Esophagus muscularis mucosa (tissue), 3 donors: ENCODE measurements at regions not wholly inside any gene's neighbourhood (a gene's known extent, or its start where the extent isn't known, plus 50 kb on each side); places are given as distances from the start of the nearest gene placed in this dataset.

Experiments used
- POLR2AphosphoS5 ChIP-seq, 2 donors: sonication (generic); formaldehyde crosslinking; IDR thresholded peaks; one replicate each; pipeline ENCODE4 v1.6.1; 2017; ENCODE audit warnings: antibody characterized with exemption in 2 of 2
- TF ChIP-seq, protein P1 (sequence below), 3 experiments: fragments of 200-600 bp in 2 of 3; fragments of 450-650 bp in 1 of 3; sonication (generic) in 2 of 3; IDR thresholded peaks; one replicate each; pipeline ENCODE4 v1.5.1; 2017 to 2019; ENCODE audit warnings: antibody characterized with exemption in 3 of 3, mild to moderate bottlenecking in 2 of 3, moderate library complexity in 1 of 3

DNA sequence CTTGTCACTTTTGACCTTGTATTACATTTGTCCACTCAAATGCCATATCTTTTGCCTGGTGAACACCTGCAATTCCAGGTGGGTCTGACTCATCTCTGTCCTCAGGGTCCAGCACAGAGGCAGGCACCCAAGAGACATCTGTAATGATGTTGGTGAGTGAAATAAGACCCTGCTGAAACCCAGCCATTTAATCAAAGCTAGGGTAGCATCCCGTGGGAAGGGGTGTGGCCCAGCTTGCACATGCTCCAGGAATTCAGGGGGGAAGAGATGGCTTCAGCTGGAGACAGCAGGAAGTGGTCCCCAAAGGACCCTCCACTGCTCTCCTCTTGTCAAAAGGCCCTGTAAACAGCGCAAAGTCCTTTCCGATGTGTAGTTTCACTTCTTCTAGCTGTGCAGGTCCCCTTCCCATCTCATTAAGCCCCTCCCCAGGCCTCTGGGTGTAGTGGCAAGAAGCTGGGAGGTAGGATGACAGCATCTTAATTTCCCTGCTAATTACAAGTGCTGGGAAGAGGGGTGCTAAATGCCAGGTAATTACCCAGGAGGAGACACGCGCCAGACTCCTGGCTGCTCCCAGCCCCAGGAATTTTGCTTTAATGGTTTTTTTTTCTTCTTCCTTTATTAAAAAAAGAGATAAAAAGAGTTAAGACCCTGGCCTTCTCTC, 54.4 kb upstream of the TRABD2B start:
- TF ChIP-seq, protein P1, sequence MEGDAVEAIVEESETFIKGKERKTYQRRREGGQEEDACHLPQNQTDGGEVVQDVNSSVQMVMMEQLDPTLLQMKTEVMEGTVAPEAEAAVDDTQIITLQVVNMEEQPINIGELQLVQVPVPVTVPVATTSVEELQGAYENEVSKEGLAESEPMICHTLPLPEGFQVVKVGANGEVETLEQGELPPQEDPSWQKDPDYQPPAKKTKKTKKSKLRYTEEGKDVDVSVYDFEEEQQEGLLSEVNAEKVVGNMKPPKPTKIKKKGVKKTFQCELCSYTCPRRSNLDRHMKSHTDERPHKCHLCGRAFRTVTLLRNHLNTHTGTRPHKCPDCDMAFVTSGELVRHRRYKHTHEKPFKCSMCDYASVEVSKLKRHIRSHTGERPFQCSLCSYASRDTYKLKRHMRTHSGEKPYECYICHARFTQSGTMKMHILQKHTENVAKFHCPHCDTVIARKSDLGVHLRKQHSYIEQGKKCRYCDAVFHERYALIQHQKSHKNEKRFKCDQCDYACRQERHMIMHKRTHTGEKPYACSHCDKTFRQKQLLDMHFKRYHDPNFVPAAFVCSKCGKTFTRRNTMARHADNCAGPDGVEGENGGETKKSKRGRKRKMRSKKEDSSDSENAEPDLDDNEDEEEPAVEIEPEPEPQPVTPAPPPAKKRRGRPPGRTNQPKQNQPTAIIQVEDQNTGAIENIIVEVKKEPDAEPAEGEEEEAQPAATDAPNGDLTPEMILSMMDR (IDR thresholded peaks at IDR 0.05), result no peak
- TF ChIP-seq POLR2AphosphoS5 (IDR thresholded peaks at IDR 0.05), result no peak
